Erythroblast (primary cell): ENCODE measurements at regions not wholly inside any gene's neighbourhood (a gene's known extent, or its start where the extent isn't known, plus 50 kb on each side); places are given as distances from the start of the nearest gene placed in this dataset.

Experiments used
- GATA1 ChIP-seq: IDR thresholded peaks from 2 replicates; pipeline ENCODE4 v1.6.1; 2011; ENCODE audit warnings: low read depth, mild to moderate bottlenecking, control low read depth, low read length, moderate library complexity
- POLR2A ChIP-seq: IDR thresholded peaks from 2 replicates; pipeline ENCODE4 v1.6.1; 2011; ENCODE audit warnings: mild to moderate bottlenecking, low read length

DNA sequence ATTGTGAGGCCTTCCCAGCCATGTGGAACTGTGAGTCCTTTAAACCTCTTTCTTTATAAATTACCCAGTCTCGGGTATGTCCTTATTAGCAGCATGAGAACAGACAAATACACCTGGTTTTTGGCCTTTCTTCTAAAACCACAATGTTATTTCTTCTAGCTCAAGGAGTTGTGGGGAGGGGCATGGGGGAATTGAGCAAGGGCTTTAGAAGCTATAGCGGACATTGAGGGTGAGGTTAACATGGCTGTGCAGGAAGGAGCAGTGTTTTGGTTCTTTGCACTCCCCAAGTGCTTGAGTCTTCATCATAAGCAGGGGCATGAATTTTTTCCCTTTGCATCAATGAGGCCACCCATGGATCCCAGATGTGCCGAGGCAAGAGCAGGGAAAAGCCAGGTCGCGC lies 86.8 kb downstream of the SPRING1 start:
- no peak for TF ChIP-seq POLR2A
- TF ChIP-seq GATA1 = no peak
